UCSD-AML1 (cell line): ENCODE measurements at regions not wholly inside any gene's neighbourhood (a gene's known extent, or its start where the extent isn't known, plus 50 kb on each side); places are given as distances from the start of the nearest gene placed in this dataset.

Experiments used
- DNase-seq: peaks from one replicate; lab custom pipeline; 2025; ENCODE audit not compliant: unreplicated experiment; lab: John Stamatoyannopoulos, UW

GRCh38 chr5:93279296-93279963, 301.6 kb downstream of the NR2F1-AS1 start:
- no peak for DNase-seq

- no peak for DNase-seq
Observed at GRCh38 chr5:93278896-93279295, 302.1 kb downstream of the NR2F1-AS1 start.

- no peak for DNase-seq
Observed at GRCh38 chr5:93277051-93277450, 304.0 kb downstream of the NR2F1-AS1 start.

- no peak for DNase-seq
Observed at GRCh38 chr5:93275376-93275775, 305.6 kb downstream of the NR2F1-AS1 start.

GRCh38 chr5:93274291-93274690, 306.7 kb downstream of the NR2F1-AS1 start:
- no peak for DNase-seq

- DNase-seq, result no peak
Observed at GRCh38 chr5:93273176-93273575, 307.8 kb downstream of the NR2F1-AS1 start.

GRCh38 chr5:93272108-93272507, 308.9 kb downstream of the NR2F1-AS1 start:
- no peak for DNase-seq

GRCh38 chr5:93267736-93268135, 313.3 kb downstream of the NR2F1-AS1 start:
- DNase-seq, result no peak

- DNase-seq, result no peak
Observed at GRCh38 chr5:93267276-93267675, 313.7 kb downstream of the NR2F1-AS1 start.

GRCh38 chr5:93257616-93258015, 323.4 kb downstream of the NR2F1-AS1 start:
- no peak for DNase-seq

GRCh38 chr5:93255796-93256195, 325.2 kb downstream of the NR2F1-AS1 start:
- DNase-seq, result no peak

- DNase-seq, result no peak
Observed at GRCh38 chr5:93252165-93252564, 328.9 kb downstream of the NR2F1-AS1 start.

GRCh38 chr5:93251347-93251746, 329.7 kb downstream of the NR2F1-AS1 start:
- DNase-seq, result no peak

- DNase-seq, result no peak
Observed at GRCh38 chr5:93250424-93250823, 330.6 kb downstream of the NR2F1-AS1 start.

GRCh38 chr5:93249651-93250289, 331.2 kb downstream of the NR2F1-AS1 start:
- no peak for DNase-seq

- DNase-seq, result no peak
Observed at GRCh38 chr5:93247105-93247504, 333.9 kb downstream of the NR2F1-AS1 start.

- no peak for DNase-seq
Observed at GRCh38 chr5:93246090-93246855, 334.7 kb downstream of the NR2F1-AS1 start.

GRCh38 chr5:93245226-93245625, 335.8 kb downstream of the NR2F1-AS1 start:
- no peak for DNase-seq

GRCh38 chr5:93243481-93243880, 337.5 kb downstream of the NR2F1-AS1 start:
- no peak for DNase-seq

GRCh38 chr5:93240228-93240834, 340.7 kb downstream of the NR2F1-AS1 start:
- no peak for DNase-seq

- DNase-seq, result no peak
Observed at GRCh38 chr5:93236807-93237421, 344.1 kb downstream of the NR2F1-AS1 start.
